ENCODE measurements at regions not wholly inside any gene's neighbourhood (a gene's known extent, or its start where the extent isn't known, plus 50 kb on each side); places are given as distances from the start of the nearest gene placed in this dataset.

- no peak for DNase-seq (ENCODE audit: low spot score)
These were observed 611.1 kb downstream of the HTR1A start for GRCh38 chr5:63351164-63351563.

GRCh38 chr5:63346451-63346850, 615.8 kb downstream of the HTR1A start:
- no peak for DNase-seq (ENCODE audit: low spot score)

GRCh38 chr5:63341442-63341841, 620.8 kb downstream of the HTR1A start:
- DNase-seq (ENCODE audit: low spot score), result no peak

GRCh38 chr5:63323926-63324325, 638.3 kb downstream of the HTR1A start:
- no peak for DNase-seq (ENCODE audit: low spot score)

GRCh38 chr5:63314551-63314950, 647.7 kb downstream of the HTR1A start:
- no peak for DNase-seq (ENCODE audit: low spot score)

GRCh38 chr5:63310644-63311043, 651.6 kb downstream of the HTR1A start:
- DNase-seq (ENCODE audit: low spot score), result no peak

GRCh38 chr5:63306909-63307308, 655.3 kb downstream of the HTR1A start:
- DNase-seq (ENCODE audit: low spot score), result no peak

- DNase-seq (ENCODE audit: low spot score), result no peak
These were observed 668.9 kb downstream of the HTR1A start for GRCh38 chr5:63293317-63293716.

GRCh38 chr5:63286724-63287123, 675.5 kb downstream of the HTR1A start:
- no peak for DNase-seq (ENCODE audit: low spot score)

- no peak for DNase-seq (ENCODE audit: low spot score)
These were observed 684.8 kb downstream of the LRRC70 start for GRCh38 chr5:63263411-63263810.

GRCh38 chr5:63262185-63262981, 683.8 kb downstream of the LRRC70 start:
- DNase-seq (ENCODE audit: low spot score), result no peak

- no peak for DNase-seq (ENCODE audit: low spot score)
These were observed 683.1 kb downstream of the LRRC70 start for GRCh38 chr5:63261695-63262094.

GRCh38 chr5:63255594-63255993, 677.0 kb downstream of the LRRC70 start:
- no peak for DNase-seq (ENCODE audit: low spot score)

GRCh38 chr5:63250939-63251338, 672.3 kb downstream of the LRRC70 start:
- DNase-seq (ENCODE audit: low spot score), result no peak

GRCh38 chr5:63249960-63250359, 671.3 kb downstream of the LRRC70 start:
- no peak for DNase-seq (ENCODE audit: low spot score)

GRCh38 chr5:63247651-63248050, 669.0 kb downstream of the LRRC70 start:
- DNase-seq (ENCODE audit: low spot score), result no peak

GRCh38 chr5:63245271-63245670, 666.7 kb downstream of the LRRC70 start:
- DNase-seq (ENCODE audit: low spot score), result no peak

- no peak for DNase-seq (ENCODE audit: low spot score)
These were observed 661.6 kb downstream of the LRRC70 start for GRCh38 chr5:63240063-63240755.

GRCh38 chr5:63233911-63234310, 655.3 kb downstream of the LRRC70 start:
- DNase-seq (ENCODE audit: low spot score), result no peak

- DNase-seq (ENCODE audit: low spot score), result no peak
These were observed 654.7 kb downstream of the LRRC70 start for GRCh38 chr5:63233361-63233760.

- DNase-seq (ENCODE audit: low spot score), result no peak
These were observed 652.1 kb downstream of the LRRC70 start for GRCh38 chr5:63230754-63231153.

- no peak for DNase-seq (ENCODE audit: low spot score)
These were observed 649.5 kb downstream of the LRRC70 start for GRCh38 chr5:63228154-63228553.

- DNase-seq (ENCODE audit: low spot score), result no peak
These were observed 641.6 kb downstream of the LRRC70 start for GRCh38 chr5:63220244-63220643.

- DNase-seq (ENCODE audit: low spot score), result no peak
These were observed 638.8 kb downstream of the LRRC70 start for GRCh38 chr5:63217422-63217821.
